ENCODE measurements at regions not wholly inside any gene's neighbourhood (a gene's known extent, or its start where the extent isn't known, plus 50 kb on each side); places are given as distances from the start of the nearest gene placed in this dataset.
"Not testable (repeated sequence)": the region's sequence is repeated elsewhere in the genome, so short reads cannot be mapped to it uniquely, and the experiment has no call there.

DNA sequence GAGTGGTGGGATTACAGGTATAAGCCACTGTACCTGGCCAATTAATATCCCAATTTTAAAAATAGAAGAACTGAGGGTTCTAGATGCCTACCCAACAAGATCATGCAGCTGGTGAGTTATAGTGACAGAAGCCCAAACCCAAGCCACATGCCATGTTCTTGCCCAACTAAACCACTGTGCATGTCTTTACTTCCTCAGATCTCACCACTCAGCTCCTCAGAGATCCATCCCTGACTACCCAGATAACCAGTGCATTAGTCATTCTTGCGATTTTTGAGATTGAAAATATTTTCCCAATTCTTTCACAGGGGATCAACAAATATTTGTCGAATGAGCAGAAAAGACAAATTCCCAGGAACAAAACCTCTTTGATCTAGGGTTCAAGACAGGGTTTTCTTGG is 303.1 kb downstream of the CBLN1 start:
- DNase-seq: no peak

DNA sequence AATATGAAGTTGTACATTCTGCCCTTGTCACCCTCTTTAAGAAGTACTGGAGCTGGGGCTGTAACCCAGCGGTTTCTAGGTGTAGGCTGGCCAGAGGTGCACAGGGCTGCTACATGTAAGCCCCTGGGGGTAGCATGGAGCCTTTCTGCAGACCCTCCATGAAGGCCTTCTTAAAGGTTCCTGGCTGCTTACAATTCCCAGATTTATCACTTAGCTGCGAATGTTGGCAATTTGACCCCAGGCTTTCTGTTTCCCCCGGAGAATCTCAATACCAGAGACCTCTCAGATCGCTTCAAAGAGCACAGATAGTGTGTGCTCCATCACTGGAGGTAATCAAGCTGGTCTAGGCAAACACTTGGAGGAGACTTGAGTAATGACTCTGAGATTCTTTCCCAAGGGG is 309.4 kb downstream of the CBLN1 start:
- no peak for DNase-seq

DNA sequence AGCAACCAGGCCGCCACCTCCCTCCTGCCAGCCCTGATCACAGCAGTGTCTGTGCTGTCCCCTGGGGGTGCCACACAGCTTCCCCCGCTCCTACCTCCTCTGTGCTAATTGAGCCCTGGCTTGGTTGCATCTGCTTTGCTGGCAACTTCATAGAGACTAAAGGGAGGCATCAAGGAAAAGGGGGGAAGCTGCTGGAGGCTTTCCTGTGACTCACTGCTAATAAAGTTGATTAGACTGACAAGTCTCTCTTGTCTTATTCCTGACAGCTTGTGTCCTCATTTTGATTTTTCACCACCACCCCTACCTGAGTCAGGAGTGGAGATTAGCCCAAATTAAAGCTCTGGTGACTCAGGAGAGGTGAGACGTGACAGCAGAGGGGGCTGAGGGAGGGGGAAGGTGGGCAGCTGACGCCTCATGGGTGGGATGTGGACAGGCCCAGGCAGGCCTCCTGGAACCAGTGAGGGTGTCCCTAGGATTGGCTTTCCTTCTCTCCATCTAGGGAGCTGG is 310.0 kb downstream of the CBLN1 start:
- no peak for DNase-seq

DNA sequence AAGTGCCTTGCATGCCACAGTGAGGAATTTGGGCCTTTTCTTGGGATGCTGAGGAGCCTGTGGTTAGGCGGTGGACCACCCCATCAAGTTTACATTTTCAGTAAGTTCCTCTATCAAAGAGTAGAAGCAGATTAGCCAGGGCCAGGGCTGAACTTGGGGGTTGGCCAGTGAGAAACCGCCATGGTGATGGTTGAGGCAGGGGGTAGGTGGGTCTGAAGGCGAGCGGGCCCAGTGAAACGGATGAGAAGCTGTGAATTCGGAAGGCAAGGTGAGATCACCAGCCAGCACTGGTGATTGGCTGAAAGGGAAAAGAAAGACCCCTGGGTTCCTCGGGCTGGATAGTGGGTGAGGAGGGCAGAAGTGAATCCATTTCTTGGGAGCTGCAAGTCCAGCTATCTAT is 311.4 kb downstream of the CBLN1 start:
- no peak for DNase-seq

DNA sequence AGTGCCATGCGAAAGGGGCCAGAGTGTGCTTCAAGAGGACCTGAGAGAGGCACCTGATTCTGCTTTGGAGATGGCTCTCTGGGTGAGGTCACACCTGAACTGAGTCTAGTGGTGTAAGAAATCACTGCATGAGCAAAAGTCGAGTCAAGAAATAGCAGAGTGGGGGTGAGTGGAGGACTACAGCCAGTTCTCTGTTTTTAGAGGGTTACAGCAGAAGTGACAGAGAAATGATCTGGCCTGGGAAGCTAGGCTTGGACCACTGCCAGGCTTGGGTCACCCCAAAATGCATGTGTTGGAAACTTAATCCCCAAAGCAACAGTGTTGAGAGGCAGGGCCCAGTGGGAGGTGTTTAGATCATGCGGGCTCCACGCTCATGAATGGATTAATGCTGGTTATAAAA is 312.0 kb downstream of the CBLN1 start:
- no peak for DNase-seq

DNA sequence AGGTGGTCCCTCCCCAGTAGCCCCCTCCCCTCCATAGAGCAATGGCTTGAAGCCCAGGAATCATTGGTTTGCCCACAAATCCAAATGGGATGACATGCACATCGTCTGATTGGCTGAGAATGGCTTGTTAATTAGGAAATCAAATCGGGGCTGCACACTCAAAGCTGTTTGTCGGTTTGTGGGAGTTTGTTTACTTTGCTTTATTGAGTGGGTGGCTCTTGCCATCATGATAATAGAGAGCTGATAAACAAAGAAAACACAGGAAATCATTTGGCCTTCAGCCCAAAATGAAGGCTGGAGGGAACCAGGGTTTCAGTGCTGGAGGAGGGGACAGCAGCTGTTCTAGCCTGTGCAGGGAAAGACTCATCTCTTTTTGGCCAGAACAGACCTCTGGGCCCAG is 316.3 kb downstream of the CBLN1 start:
- DNase-seq: no peak

DNA sequence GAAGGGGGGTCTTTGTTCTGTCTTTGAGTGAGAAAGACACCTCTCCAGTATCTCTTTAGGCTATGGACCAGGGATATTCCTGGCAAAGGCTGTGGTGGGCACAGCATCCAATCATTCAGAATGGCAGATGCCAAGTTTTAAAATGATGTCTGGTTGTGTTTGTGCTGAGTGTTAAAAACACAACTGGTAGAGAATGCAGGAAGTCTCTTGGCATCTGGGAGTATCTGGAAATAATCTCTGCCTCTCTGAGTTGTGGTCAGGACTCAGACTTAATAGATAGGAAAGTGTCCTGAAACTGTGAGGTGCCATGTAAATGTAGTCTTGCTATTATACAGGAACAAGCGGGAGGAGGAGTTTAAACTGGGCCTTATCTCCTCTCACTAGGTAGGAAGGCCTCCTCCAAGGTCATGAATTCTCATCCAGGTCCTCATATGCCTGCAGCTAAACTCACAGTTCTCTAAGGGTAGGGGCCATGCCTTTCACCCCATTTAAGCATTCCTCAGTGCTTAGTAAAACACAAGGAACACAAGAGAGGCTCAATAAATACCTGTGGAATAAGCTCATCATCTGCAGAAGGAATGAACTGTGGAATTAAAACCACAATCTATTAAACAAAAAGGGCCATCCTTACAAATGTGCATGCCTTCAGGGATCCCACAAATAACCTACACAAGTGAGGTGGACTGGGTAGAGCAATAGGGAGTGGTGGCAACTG is 317.6 kb downstream of the CBLN1 start:
- DNase-seq: no peak

DNA sequence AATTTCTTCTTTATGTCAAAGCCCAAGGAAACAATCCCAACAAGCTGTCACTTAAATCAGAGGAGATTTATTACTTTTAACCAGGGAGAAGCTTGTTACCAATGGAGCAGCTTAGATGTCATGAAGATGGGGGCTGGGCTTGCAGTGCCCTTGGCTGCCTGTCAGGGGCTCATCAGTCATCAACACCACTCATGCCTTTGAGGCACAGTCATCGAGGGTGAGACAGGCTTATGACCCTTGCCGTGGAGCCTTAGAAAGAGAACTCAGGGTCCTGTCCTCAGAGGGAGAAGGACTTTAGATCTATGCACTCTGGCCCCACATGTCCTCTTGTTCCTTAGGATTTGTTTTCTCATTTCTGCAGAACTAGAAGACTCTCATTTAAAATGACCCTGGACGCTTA is 318.3 kb downstream of the CBLN1 start:
- no peak for DNase-seq

DNA sequence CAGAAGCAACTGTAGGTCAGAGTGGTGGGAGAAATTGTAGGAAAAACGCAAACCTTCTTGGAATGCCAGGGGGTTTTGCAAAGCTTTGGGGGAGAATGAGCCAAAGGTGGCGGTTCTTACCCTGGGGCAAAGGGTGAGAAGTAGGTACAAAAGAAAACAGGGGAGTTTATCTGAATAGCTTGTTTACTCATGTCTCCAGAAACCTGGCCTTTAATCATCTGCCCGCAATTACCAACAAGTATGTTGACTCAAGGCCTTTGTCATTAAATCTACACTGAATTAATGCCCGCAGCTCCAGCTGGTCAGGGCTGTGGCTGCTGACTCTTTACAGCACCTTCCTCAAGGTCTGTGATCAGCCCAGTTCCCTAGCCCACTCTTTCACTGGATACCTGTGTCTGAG is 320.1 kb downstream of the CBLN1 start:
- no peak for DNase-seq

DNA sequence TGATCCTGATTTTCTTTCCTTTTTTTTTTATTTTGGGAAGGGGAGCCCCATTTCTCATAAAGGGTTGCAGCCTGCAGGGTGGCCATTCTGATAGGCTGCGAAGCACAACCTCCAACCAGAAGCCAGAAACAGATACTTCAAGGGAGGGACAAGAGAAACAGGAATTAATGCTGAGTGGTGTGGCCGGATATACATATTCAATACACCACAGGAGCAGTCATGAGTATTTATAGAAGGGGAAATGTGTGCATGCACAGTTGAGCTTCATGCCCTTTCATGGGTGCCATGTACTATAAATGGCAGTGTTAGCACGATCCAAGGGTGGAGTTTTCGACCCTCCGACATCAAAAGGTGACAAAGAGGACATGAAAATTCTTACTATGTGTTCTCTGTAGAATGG is 320.8 kb downstream of the CBLN1 start:
- DNase-seq: no peak

DNA sequence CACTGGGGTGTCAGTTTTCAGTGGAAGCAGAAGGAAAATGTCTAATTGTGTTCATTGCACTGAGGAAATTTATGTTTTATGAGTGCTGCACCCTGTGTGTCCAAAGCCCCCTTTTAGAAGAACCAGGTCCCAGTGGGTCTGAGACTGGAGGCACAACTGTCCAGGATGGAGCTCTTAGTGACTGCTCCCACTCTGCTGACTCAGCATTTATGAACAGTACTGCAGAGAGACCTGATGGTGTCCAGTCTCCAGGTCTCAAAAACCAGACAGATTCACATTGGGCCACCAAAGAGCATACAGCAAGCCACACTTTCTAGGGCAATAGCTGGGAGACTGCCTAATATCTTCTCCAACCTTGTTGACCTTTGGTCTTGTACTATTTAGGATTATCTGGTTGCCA is 321.9 kb downstream of the CBLN1 start:
- no peak for DNase-seq

DNA sequence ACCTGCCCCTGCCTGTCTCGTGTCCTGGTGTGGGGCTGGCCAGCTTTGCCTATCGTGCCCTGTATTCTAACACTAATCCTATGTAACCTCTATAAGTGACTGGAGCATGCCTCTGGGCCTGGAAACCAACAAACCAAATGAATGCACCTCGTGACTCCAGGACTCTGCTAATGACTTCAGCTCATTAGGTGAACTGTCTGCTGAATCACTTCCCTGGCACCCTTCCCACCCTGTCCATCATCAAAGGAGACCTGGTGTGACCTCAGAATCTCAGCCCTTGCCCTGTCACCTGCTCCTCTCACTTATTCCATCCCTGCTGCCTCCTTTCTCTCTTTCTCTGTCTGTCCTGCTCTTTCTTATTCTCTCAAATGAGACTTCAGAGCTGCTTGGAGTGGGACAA is 322.4 kb downstream of the CBLN1 start:
- DNase-seq: no peak

DNA sequence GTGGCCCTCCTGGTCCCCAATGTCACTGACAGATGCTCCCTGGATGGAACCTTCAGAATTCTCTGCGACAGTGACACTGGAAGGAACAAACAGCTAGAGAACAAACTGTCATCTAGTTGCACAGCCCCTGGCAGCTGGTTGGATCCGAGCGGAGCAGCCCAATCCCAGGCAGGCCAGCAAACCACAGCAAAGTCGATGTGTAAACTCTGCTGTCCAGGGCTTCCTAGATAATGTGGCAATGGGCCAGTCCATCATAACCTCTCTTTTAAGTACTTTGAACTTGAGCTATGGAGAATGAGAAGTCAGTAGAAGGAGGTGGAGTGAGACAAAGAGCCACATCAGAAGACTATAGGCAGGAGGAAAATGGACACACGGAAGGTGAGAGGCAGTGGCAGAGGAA is 323.0 kb downstream of the CBLN1 start:
- no peak for DNase-seq

DNA sequence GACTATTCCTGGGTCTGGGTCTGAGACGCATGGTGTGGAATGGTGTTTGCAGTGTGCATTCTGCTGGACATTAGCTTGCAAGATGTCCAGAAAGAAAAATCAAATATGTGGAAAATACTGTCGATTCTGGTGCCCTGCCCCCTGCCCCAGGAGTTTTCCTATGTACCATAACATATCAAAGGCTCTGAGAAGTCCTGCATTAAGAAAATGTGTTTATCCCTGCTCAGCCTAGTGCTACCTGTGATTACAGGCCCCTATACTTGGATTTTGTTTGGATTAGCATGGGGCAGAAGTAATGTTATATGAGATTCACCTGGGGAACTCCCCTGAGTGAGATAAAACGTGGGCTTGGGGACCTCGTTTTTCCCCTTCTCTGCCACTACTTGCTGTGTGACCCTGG is 325.0 kb downstream of the CBLN1 start:
- DNase-seq: no peak

DNA sequence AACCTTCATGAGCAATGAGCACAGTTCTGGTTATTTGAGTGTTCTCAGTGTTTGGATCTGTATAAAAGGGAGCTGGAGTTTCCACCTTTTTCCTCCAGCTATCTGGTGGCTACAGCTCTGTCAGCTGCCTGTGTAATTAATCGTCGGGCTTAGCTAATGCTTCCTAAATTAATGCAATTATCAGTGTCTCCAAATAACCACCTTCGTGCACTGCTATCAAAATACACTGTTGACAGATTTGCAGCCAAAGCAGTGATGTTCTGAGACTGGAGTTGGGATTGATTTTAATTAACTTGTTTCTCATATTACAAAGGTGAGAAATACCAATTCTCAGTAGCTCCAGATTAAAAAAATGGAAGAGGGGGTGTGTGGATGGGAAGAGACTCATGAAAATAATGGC is 325.8 kb downstream of the CBLN1 start:
- DNase-seq: no peak

DNA sequence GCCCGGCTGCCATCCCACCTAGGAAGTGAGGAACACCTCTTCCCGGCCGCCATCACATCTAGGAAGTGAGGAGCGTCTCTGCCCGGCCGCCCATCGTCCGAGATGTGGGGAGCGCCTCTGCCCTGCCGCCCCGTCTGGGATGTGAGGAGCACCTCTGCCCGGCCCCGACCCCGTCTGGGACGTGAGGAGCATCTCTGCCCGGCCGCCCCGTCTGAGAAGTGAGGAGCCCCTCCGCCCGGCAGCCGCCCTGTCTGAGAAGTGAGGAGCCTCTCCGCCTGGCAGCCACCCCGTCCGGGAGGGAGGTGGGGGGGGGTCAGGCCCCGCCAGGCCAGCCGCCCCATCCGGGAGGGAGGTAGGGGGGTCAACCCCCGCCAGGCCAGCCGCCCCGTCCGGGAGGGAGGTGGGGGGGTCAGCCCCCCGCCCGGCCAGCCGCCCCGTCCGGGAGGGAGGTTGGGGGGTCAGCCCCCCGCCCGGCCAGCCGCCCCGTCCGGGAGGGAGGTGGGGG is 330.0 kb downstream of the CBLN1 start:
- not testable (repeated sequence) for DNase-seq

DNA sequence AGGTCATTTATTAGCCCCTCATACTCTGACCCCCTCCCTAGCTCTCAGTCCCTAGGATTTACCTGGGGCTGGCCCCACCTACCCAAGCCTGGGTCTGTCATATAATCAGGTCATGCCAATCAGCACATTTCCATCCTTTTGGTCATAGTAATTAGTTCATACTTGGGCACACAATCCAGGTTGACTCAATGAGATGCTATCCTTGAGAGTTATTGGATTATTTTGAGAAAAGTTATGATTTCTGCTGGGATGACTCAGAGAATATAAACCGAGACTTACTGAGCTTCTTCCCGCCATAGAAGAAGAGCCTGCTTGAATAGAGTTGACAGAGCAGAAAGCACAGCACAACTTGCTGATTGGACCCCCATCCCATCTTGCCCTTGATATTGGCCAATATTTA is 331.5 kb downstream of the CBLN1 start:
- DNase-seq: no peak

DNA sequence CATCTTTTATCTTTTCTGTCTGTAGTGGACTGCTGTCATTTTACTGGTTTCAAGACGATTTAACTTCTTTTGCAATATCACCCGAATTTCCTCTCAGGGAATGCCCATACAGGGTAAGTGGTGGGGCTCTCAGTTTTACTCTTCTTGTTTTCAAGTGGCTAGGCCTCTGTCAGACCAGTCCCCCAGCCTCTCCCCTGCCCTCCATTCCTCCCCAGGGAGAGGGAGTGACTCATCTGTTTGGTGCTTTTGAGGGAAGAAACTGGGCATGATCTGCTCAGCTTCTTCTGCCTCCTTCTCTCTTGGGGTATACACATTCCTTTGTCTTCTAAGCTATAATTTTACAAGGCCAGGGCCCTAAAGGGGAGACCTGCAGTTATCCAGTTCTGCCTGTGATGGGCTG is 332.0 kb downstream of the CBLN1 start:
- DNase-seq: no peak

DNA sequence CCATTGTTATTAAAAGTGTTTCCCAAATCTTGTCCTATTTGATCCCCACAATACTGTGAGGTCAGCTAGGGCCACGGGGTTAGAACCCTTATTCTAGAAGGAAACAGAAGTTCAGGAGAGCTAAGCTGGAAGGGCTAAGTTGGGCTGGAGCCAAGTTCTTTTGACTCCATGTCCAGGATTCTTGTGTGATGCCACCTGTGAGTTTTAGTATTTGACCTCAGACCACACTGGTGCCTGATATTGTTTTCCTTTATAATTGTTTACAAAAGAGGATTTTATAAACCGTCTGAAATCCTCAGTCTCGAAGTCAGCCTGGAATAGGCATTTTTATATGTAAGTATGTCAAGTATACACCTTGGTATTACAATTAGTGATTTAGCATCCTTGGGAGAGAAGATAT is 332.7 kb downstream of the CBLN1 start:
- DNase-seq: no peak

DNA sequence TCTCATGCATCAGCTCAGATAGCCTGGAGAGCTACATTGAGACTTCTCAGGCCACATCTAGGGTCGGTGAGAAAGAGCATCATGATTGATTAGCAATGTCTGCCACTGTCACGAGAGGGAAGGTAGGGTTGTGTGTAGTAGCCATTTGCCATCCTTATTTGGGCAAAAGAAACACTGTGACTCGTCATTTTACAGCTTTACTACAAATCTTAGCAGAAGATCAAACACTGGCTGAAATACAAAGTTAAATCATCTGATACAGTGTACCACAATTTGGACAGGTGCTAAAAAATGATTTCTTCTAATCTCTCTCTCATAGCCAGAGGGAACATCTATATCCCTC is 334.3 kb downstream of the CBLN1 start:
- no peak for DNase-seq

DNA sequence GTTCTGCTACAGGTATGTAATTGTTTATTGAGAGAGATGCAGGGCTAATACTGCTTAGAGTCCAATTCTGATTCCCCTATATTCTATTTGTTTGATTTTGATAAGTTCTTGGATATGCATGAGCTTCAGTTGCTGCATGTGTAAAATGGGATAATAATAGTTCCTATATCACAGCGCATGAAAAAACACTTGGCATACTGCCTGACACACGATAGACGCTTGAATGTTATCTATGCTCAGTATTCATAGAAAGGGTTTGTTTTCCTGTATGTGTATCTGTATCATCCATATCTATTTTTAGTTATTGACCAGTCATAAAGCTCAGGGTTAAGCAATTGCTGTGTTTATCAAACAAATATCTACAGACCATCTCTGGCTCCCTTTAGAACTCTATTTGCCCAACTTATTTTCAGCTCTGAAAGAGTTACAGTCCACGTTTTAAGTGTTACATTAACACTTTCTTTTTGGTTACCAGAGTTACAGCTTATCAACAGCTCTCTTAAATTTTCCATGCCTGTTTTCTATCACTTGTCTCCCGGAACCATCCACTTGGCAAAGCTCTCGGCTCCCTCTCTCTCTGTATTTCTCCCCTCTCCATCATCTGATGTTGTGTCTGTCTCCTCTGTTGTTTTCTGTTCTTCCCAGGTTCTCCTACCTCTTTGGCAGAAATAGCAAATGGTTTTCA is 334.8 kb downstream of the CBLN1 start:
- no peak for DNase-seq

DNA sequence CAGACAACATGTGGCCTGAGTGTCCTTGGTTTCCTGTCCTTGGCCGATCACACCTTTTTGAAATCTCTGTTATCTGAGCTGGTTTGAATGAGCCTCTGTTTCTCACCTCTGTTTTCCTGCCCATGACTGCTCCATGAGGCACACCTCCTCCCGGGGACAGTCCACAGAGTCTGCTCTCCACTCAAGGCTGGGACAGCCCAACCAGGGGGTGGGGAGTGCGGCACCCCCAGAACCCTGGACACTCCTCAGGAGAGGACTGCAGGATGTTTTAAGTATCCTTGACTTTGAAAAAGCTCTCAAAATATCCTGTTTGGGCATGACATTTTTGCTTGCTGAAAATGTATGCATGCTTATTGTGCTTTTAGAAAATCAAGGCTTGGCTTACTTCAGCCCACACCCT is 333.0 kb upstream of the N4BP1 start:
- no peak for DNase-seq

DNA sequence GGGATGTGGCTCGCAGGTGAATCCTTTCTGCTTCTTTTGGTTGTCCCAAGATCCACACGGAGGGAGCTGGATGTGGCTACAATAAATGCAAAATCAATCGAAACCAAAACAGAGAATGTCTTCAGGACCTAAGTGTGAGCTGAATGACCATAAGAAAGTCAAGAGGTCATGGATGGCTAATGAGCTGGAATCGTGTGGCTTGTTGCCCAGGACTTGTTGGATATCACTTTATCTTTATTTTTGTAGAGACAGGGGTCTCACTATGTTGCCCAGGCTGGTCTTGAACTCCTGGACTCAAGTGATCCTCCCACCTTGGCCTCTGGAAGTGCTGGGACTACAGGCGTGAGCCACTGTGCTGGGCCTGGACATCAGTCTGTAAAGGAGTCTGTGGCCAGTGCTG is 326.8 kb upstream of the N4BP1 start:
- no peak for DNase-seq

DNA sequence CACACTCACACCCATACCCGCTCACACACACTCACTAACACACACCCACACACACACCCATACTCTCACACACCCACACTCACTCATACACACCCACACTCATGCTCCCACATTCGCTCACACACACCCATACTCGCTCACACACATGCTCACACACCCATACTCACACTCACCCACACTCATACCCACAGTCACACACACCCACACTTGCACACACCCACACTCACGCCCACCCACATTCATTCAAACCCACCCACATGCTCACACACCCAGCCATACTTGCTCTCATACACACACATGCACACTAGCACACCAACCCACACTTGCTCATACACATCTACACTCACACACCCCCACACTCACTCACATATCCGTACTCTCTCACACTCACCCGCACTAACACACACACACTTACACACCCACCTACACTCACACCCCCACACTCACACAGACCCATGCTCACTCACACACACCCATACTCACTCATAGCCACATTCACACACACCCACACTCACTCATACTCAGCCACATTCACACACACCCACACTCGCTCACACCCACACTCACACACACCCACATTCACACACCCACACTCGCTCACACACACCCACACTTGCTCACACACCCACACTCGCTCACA is 322.4 kb upstream of the N4BP1 start:
- no peak for DNase-seq

Measured in stimulated activated CD4-positive, alpha-beta T cell treated with anti-CD3 and anti-CD28 coated beads, Interleukin-2, amount 100 ng/mL, for 24 hours (primary cell).